NCI-H748 treated with DMSO at 0.1 percent for 48 hours (cell line): ENCODE measurements at regions not wholly inside any gene's neighbourhood (a gene's known extent, or its start where the extent isn't known, plus 50 kb on each side); places are given as distances from the start of the nearest gene placed in this dataset.
"Not testable (repeated sequence)": the region's sequence is repeated elsewhere in the genome, so short reads cannot be mapped to it uniquely, and the experiment has no call there.

Experiments
- DNase-seq: peaks from one replicate; lab custom pipeline; 2025; lab: John Stamatoyannopoulos, UW

GRCh38 chr17:13787636-13788035 is 185.9 kb upstream of the HS3ST3A1 start:
- DNase-seq = no peak

GRCh38 chr17:13788385-13788784 is 186.7 kb upstream of the HS3ST3A1 start:
- DNase-seq = no peak

GRCh38 chr17:13792314-13792713 is 190.6 kb upstream of the HS3ST3A1 start:
- DNase-seq = no peak

GRCh38 chr17:13793951-13794350 is 192.2 kb upstream of the HS3ST3A1 start:
- no peak for DNase-seq

GRCh38 chr17:13797863-13798262 is 196.1 kb upstream of the HS3ST3A1 start:
- no peak for DNase-seq

- DNase-seq = no peak
Measured at GRCh38 chr17:13806092-13806491, 204.4 kb upstream of the HS3ST3A1 start.

GRCh38 chr17:13807103-13807502 is 205.4 kb upstream of the HS3ST3A1 start:
- no peak for DNase-seq

GRCh38 chr17:13812350-13812749 is 210.6 kb upstream of the HS3ST3A1 start:
- DNase-seq = no peak

GRCh38 chr17:13813347-13814240 is 211.9 kb upstream of the HS3ST3A1 start:
- no peak for DNase-seq

- DNase-seq = no peak
Measured at GRCh38 chr17:13822700-13823099, 221.0 kb upstream of the HS3ST3A1 start.

GRCh38 chr17:13825526-13826040 is 223.9 kb upstream of the HS3ST3A1 start:
- DNase-seq = no peak

- DNase-seq = no peak
Measured at GRCh38 chr17:13827118-13827517, 225.4 kb upstream of the HS3ST3A1 start.

GRCh38 chr17:13833921-13834320 is 232.2 kb upstream of the HS3ST3A1 start:
- no peak for DNase-seq

- no peak for DNase-seq
Measured at GRCh38 chr17:13835151-13835550, 233.4 kb upstream of the HS3ST3A1 start.

GRCh38 chr17:13837417-13837816 is 231.9 kb upstream of the COX10 start:
- DNase-seq = no peak

- DNase-seq = no peak
Measured at GRCh38 chr17:13840254-13840653, 229.1 kb upstream of the COX10 start.

GRCh38 chr17:13843862-13844635 is 225.3 kb upstream of the COX10 start:
- DNase-seq = no peak

GRCh38 chr17:13851889-13852288 is 217.4 kb upstream of the COX10 start:
- DNase-seq = no peak

- DNase-seq = not testable (repeated sequence)
Measured at GRCh38 chr17:13855730-13856129, 213.6 kb upstream of the COX10 start.

GRCh38 chr17:13862346-13862745 is 207.0 kb upstream of the COX10 start:
- no peak for DNase-seq

- DNase-seq = no peak
Measured at GRCh38 chr17:13863436-13863835, 205.9 kb upstream of the COX10 start.

GRCh38 chr17:13864521-13864920 is 204.8 kb upstream of the COX10 start:
- no peak for DNase-seq

- DNase-seq = no peak
Measured at GRCh38 chr17:13865650-13866049, 203.7 kb upstream of the COX10 start.
